ENCODE measurements at regions not wholly inside any gene's neighbourhood (a gene's known extent, or its start where the extent isn't known, plus 50 kb on each side); places are given as distances from the start of the nearest gene placed in this dataset.

- Histone ChIP-seq H3K4me2 (ENCODE audit: control insufficient read depth, extremely low read depth, insufficient read depth, low read depth, low read length) (no peak overlapping the region), H4K20me1 (ENCODE audit: control insufficient read depth, extremely low read depth, insufficient read depth, low read length) (no peaks in the 10 kb centered on the region), H3K9me3 (ENCODE audit: control insufficient read depth, low read depth, low read length) (no peaks in the 10 kb centered on the region), H2AFZ (ENCODE audit: control insufficient read depth, low read length) (no peak overlapping the region), H3K36me3 (ENCODE audit: control insufficient read depth in 2 of 2, extremely low read depth in 1 of 2, insufficient read depth in 2 of 2, low read length in 2 of 2) (no peaks in the 10 kb centered on the region), H3K27me3 (ENCODE audit: control insufficient read depth, extremely low read depth, insufficient read depth, low read length) (no peaks in the 10 kb centered on the region), H3K4me3 (ENCODE audit: control insufficient read depth in 2 of 3, extremely low read depth in 1 of 3, insufficient read depth in 2 of 3, low read depth in 1 of 3, low read length in 3 of 3) (no peak overlapping the region), H3K79me2 (ENCODE audit: control insufficient read depth, insufficient read depth, low read length) (no peaks in the 10 kb centered on the region), H3K27ac (ENCODE audit: control insufficient read depth, insufficient read depth, low read length) (no peak overlapping the region), H3K9me1 (ENCODE audit: control insufficient read depth, extremely low read depth, insufficient read depth, low read length) (no peaks in the 10 kb centered on the region), H3K4me1 (ENCODE audit: control insufficient read depth, extremely low read depth, insufficient read depth, low read length) (no peaks in the 10 kb centered on the region), H3K9ac (ENCODE audit: control insufficient read depth, extremely low read depth, insufficient read depth, low read length) (no peak overlapping the region)
- dilution Hi-C loops (cut with MboI; ENCODE audit: extremely low pct_ligation_motif_present, low sequenced_read_pairs) = no loop called here
- FAIRE-seq (no peak), DNase-seq (ENCODE audit: low read depth, low spot score) (no peak)
- no peak for TF ChIP-seq EZH2 (IDR thresholded peaks at IDR 0.05; ENCODE audit: low read length)
- TF ChIP-seq, protein P1, sequence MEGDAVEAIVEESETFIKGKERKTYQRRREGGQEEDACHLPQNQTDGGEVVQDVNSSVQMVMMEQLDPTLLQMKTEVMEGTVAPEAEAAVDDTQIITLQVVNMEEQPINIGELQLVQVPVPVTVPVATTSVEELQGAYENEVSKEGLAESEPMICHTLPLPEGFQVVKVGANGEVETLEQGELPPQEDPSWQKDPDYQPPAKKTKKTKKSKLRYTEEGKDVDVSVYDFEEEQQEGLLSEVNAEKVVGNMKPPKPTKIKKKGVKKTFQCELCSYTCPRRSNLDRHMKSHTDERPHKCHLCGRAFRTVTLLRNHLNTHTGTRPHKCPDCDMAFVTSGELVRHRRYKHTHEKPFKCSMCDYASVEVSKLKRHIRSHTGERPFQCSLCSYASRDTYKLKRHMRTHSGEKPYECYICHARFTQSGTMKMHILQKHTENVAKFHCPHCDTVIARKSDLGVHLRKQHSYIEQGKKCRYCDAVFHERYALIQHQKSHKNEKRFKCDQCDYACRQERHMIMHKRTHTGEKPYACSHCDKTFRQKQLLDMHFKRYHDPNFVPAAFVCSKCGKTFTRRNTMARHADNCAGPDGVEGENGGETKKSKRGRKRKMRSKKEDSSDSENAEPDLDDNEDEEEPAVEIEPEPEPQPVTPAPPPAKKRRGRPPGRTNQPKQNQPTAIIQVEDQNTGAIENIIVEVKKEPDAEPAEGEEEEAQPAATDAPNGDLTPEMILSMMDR (optimal IDR thresholded peaks at IDR 0.05 in 1 of 3, IDR thresholded peaks at IDR 0.05 in 1 of 3, conservative IDR thresholded peaks at IDR 0.05 in 1 of 3; ENCODE audit: extremely low read depth in 1 of 3, insufficient read depth in 2 of 3, low read length in 3 of 3) = no peak
Observed at GRCh38 chr1:232176222-232176621, 453.7 kb downstream of the SIPA1L2 start.

- H4K20me1 ChIP-seq (ENCODE audit: control insufficient read depth, extremely low read depth, insufficient read depth, low read length) = no peaks in the 10 kb centered on the region
- no peak overlapping the region for H3K9ac ChIP-seq (ENCODE audit: control insufficient read depth, extremely low read depth, insufficient read depth, low read length)
- DNase-seq (ENCODE audit: low read depth, low spot score) (no peak), FAIRE-seq (no peak)
- no peaks in the 10 kb centered on the region for H3K79me2 ChIP-seq (ENCODE audit: control insufficient read depth, insufficient read depth, low read length)
- no peak overlapping the region for H3K4me3 ChIP-seq (ENCODE audit: control insufficient read depth in 2 of 3, extremely low read depth in 1 of 3, insufficient read depth in 2 of 3, low read depth in 1 of 3, low read length in 3 of 3)
- H3K27ac ChIP-seq (ENCODE audit: control insufficient read depth, insufficient read depth, low read length) = no peak overlapping the region
- H3K9me1 ChIP-seq (ENCODE audit: control insufficient read depth, extremely low read depth, insufficient read depth, low read length) = no peaks in the 10 kb centered on the region
- no peaks in the 10 kb centered on the region for H3K36me3 ChIP-seq (ENCODE audit: control insufficient read depth in 2 of 2, extremely low read depth in 1 of 2, insufficient read depth in 2 of 2, low read length in 2 of 2)
- dilution Hi-C loops (cut with MboI; ENCODE audit: extremely low pct_ligation_motif_present, low sequenced_read_pairs) = no loop called here
- H3K9me3 ChIP-seq (ENCODE audit: control insufficient read depth, low read depth, low read length) = no peaks in the 10 kb centered on the region
- no peak overlapping the region for H2AFZ ChIP-seq (ENCODE audit: control insufficient read depth, low read length)
- no peak overlapping the region for H3K4me2 ChIP-seq (ENCODE audit: control insufficient read depth, extremely low read depth, insufficient read depth, low read depth, low read length)
- TF ChIP-seq, protein P1 (optimal IDR thresholded peaks at IDR 0.05 in 1 of 3, IDR thresholded peaks at IDR 0.05 in 1 of 3, conservative IDR thresholded peaks at IDR 0.05 in 1 of 3; ENCODE audit: extremely low read depth in 1 of 3, insufficient read depth in 2 of 3, low read length in 3 of 3) = no peak
- TF ChIP-seq EZH2 (IDR thresholded peaks at IDR 0.05; ENCODE audit: low read length) = no peak
- H3K27me3 ChIP-seq (ENCODE audit: control insufficient read depth, extremely low read depth, insufficient read depth, low read length) = no peaks in the 10 kb centered on the region
- no peaks in the 10 kb centered on the region for H3K4me1 ChIP-seq (ENCODE audit: control insufficient read depth, extremely low read depth, insufficient read depth, low read length)
Observed at GRCh38 chr1:232174306-232174705, 455.6 kb downstream of the SIPA1L2 start.

Data from keratinocyte (primary cell).